UCSD-AML1 (cell line): ENCODE measurements at regions not wholly inside any gene's neighbourhood (a gene's known extent, or its start where the extent isn't known, plus 50 kb on each side); places are given as distances from the start of the nearest gene placed in this dataset.
A peak's percentile ranks its signal among the peaks of the same experiment; 100 is the strongest.

Experiments
- DNase-seq: peaks from one replicate; lab custom pipeline; 2025; ENCODE audit not compliant: unreplicated experiment; lab: John Stamatoyannopoulos, UW

DNA sequence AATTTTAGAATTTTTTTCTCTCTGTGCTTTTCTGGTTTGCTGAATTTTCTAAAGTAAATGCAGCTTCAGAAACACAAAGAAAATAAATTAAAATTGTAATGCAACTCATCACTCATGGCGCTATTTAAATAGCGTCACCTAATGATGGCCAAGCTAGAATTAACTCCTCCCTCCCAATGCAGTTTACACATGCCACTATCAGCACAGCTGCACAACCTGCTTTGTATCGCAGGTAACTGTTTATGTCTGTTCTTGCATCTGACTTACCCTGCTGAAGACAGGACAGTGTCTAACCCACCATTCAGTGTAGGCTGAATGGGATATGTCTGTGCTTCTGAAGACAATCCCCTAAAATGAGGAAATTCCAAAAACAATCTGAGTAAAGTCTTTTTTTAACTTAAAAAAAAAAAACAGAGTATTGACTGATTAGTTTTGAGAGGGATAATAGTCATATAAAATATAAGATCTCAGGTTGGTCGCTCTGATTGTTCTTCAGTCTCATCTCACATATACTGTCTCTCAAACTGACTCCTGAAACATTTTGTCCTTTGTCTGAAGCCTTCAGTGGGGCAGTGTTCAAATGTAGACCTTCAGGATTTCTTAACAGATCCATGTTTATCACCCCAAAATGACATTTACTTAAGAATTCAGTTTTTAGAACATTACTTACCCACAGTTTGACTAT, 271.4 kb downstream of the ZEB2 start:
- DNase-seq: no peak

DNA sequence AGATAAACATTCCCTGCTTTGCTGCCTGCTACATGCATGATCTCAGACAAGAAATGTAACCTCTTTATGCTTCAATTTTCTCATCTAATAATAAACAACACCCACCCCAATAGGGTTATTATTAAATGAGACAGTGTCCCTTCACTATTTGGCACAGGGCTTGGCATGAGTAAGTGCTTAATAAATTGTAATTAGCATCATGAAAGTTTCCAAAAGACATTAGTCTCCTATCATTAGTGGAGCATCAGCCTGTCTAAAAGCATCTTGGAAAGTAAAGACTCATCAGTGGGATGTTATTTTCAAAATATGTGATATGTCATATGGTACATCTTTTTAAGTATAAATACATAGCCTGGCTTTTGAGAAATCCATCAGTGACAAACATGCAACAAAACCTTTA, 275.0 kb downstream of the ZEB2 start:
- DNase-seq: no peak

DNA sequence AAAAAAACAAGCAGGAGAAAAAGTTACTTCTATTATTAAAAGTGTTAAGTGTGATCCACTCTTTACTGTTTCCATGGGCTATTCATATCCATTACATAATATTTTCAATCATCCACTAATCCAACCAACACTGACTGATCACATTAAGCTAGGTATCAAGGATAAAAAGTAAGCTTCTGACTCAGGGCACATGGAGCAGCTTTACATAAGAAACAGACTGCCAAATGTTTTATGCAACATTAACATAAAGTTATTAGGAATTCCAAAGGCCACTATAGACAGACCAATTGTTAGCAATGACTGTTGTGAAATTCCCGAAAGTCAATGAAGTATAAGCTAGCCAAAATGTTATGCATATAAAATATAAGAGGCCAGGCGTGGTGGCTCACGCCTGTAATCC, 277.6 kb downstream of the ZEB2 start:
- DNase-seq: no peak

GRCh38 chr2:144241801-144242200, 278.1 kb downstream of the ZEB2 start:
- no peak for DNase-seq

- no peak for DNase-seq
These were observed 279.1 kb downstream of the ZEB2 start for GRCh38 chr2:144240656-144241339.

GRCh38 chr2:144239726-144240125, 280.2 kb downstream of the ZEB2 start:
- DNase-seq: no peak

DNA sequence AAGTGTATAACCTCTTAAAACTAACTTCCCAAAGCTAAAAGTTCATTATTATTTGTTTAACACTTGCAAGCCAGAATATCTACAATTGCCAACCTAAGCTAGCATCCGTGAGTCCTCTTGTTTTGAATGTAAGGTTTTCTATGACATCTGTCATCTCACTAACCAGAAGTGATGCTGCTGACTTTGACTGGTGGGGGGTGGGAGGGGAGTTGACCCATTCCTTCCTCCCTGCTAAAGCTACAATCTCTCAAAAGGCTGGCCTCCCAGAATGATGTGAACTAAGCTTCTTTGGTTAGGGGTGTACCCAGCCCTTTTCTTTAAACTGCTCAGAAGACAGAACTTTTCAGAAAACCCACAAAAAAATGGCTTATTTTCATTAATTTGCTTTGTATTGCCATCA, 280.6 kb downstream of the ZEB2 start:
- DNase-seq: no peak

GRCh38 chr2:144237830-144238627, 281.9 kb downstream of the ZEB2 start:
- no peak for DNase-seq

GRCh38 chr2:144237108-144237507, 282.8 kb downstream of the ZEB2 start:
- no peak for DNase-seq

DNA sequence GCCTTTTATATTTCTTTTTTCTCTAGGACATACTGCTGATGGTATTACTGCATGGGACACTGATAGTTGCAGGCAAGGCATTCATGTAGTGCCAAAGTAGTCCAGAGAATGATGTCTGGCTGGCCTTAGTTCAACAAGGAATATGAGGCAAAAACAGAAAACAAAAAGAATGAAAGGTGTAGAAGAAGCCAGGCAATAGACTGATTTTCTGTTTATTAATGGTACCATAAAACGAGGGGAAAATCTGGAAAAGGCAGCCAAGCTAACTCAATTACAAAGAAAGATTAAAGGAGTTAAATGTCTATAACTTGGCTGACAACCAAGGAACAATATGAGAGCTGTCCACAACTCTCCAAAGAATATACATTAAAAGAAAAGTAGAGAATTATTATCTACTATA, 284.9 kb downstream of the ZEB2 start:
- no peak for DNase-seq

DNA sequence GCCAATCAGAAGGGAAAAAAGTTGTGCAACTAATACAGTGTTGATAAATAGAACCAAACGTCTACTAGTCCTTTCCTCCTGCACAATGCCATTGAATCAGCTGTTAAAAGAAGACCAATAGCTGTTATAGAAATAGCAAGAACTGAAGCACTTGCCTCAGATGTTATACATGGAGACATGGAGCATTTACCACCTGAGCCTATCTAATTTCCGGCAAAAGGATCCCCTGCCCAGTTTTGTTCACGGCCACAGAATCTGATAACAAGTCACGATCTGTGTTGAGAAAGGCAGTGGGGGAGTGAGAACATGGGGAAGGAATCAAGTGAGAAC, 285.4 kb downstream of the ZEB2 start:
- no peak for DNase-seq

GRCh38 chr2:144233733-144234541, 286.0 kb downstream of the ZEB2 start:
- no peak for DNase-seq

DNA sequence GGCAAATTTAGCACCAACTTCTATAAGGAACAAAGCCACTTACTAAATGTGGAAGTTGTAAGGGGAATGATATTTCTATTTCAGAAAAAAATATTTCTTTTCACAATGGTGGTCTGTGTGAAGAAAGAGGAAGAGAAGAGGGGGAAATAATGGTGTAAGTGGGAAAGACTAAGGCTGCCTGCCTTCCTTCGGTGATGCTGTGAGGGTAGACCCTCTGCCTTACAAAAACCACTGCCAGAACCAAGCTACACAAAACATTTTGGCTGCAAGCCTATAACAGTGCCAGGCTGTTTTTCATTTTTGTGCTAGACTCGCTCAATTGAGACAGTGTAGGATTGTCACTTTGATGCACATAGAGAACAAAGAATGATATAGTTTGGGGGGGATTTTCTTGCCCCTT, 286.6 kb downstream of the ZEB2 start:
- peak; percentile 7 for DNase-seq

GRCh38 chr2:144230448-144231085, 289.4 kb downstream of the ZEB2 start:
- no peak for DNase-seq

DNA sequence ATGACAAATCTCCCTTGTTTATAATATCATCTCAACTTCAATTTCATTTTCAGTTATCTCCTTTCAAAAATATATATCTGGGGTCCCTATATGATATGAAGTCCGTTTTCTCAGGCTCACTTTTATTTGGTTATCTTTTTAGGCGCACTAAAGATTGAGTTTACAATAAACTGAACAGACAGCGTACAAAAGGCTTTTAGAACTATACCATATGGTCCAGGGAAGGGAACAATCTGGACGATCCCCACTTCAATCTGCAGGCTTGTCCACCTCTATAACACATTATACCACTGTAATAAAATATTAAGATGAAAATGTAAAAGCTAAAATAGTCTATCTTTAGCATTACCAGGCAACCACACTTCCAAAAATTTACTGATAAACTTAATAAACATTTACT, 289.9 kb downstream of the ZEB2 start:
- no peak for DNase-seq

- no peak for DNase-seq
These were observed 290.6 kb downstream of the ZEB2 start for GRCh38 chr2:144229296-144229695.

- no peak for DNase-seq
These were observed 292.4 kb downstream of the ZEB2 start for GRCh38 chr2:144227427-144228105.

DNA sequence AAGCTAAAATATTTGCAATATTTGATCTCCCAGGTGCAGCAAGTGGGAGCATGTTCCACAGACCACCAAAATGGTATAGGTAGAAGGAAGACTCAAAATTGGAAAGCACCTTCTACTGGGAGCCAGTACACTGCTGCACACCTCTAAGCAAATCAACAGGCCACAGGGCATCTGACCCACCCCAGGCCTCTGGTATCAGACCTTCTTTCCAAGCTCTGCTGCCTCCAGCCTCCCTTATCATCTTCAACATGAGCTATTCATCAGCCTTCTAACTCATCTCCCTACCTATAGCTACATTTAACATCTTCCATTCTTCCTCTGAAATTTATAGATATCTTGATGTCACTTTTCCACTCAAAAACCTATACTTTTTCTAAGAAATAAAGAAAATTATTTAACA, 294.8 kb downstream of the ZEB2 start:
- no peak for DNase-seq

- no peak for DNase-seq
These were observed 295.4 kb downstream of the ZEB2 start for GRCh38 chr2:144224472-144224871.

GRCh38 chr2:144219979-144220378, 299.9 kb downstream of the ZEB2 start:
- DNase-seq: no peak
